Limb (tissue), 2 donors: ENCODE measurements at regions not wholly inside any gene's neighbourhood (a gene's known extent, or its start where the extent isn't known, plus 50 kb on each side); places are given as distances from the start of the nearest gene placed in this dataset.

ENCODE experiments used
- DNase-seq, 2 donors: peaks; one replicate each; pipeline ENCODE4 v3.0.0-alpha.2; 2016; ENCODE audit errors: extremely low spot score in 2 of 2

DNA sequence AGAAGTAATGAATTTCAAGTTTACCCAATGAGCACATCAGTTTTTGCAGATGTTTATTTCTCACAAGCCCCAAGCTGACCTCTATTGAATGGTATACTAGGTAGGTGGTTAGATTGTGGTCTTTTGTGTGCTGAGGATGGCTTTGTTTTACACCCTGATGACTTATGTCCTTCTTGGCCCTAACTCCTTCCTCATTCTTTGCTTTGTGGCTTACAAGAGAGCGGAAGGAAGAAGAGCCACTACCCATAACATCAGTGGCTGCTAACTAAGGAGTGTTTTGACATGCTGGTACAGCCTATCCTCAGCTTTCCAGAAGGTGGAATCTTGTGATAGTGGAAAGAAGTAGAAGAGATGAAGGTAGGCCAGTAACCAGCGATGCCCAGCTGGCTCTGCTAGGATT is 85.7 kb upstream of the NTRK2 start:
- no peak for DNase-seq

GRCh38 chr9:84586662-84587061 is 82.9 kb upstream of the NTRK2 start:
- DNase-seq, result no peak

DNA sequence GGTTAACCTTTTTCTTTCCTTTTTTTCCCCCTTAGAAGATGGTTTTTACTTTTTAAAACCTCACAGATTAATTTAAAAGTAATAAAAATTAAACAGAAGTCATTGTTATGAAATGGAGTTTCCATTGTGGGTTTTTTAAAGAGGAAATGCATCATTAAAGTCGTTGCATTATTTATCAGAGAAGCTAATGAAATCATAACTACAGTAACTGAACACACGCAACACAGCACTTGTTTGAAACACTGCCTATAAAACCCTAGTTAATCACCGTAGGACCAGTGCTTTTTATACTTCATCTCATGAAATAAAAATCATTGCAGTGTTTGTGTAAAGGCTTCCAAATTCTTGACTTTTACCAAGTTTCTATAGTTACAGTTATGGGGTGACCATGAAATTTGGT is 82.4 kb upstream of the NTRK2 start:
- DNase-seq, result no peak

- no peak for DNase-seq
Measured at GRCh38 chr9:84589542-84589941, 80.0 kb upstream of the NTRK2 start.

DNA sequence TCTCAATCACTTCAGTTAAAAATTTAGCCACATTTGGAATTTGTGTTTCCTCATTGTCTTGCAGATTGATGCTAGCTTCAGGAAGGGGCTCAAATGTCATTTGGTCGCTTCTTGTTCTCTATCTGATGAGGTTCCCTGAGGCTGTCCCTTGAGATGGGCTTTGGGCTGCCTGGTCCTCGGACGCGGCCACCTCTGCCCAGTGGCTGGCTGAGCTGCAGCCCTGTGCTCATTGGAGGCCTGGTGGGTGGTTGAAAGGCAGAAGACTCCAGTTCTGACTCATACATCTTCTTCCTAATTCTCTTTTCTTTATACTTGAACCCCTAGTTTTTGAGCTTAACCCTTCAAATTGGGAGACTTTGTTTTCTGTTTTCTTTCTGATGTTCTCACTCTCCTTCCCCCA is 78.8 kb upstream of the NTRK2 start:
- DNase-seq, result no peak

GRCh38 chr9:84592918-84593317 is 76.6 kb upstream of the NTRK2 start:
- no peak for DNase-seq

DNA sequence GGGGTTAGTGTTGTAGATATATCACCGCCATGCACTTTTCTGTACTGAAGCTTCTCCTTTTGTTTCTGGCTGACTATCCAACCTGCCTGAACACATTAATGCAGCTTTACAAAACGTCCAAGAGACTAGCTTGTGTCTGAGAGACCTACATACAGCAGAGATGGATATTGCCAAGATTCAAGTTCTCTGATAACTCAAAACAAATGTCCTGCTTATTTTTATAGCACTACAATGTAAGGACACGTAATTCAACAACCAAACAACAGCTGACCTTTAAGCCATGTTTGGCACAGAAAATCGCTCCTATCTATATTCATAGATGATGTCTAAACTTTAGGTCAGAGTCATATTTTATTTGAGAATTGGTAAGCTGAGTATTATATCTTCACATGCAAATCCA is 76.2 kb upstream of the NTRK2 start:
- no peak for DNase-seq

GRCh38 chr9:84597131-84597530 is 72.4 kb upstream of the NTRK2 start:
- no peak for DNase-seq

DNA sequence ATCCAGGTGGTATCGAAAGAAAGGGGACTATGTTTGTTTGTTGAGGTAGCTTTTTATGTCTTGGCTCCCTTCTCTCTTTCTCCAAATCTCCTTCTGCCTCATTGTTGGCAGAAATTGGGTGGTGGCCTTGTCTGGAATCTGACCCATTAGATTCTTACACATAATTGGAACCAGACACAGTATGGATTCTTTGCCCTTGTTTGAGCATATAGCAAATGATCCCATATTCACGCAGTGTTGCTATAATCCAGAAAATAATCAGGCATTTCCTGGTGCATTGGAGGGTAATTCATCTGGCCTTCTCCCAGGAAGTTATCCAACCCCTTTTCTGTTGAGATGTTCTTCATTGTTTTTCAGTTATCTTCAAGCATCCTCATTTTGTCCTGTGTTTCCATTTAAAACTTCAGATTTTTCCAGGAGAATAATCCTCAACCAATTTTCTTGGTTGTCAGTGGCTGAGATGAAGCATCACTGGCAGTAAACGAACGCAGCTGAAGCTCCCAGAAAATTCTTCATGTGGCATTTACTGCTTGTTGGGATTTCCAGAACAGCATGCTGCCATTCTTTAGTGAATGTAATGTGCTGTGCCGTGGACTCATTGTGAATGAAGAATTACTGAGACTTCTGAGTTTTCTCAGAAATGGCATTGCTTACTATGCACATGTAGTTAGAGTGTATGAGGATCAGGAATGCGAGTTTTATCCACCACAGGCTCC is 70.5 kb upstream of the NTRK2 start:
- no peak for DNase-seq

DNA sequence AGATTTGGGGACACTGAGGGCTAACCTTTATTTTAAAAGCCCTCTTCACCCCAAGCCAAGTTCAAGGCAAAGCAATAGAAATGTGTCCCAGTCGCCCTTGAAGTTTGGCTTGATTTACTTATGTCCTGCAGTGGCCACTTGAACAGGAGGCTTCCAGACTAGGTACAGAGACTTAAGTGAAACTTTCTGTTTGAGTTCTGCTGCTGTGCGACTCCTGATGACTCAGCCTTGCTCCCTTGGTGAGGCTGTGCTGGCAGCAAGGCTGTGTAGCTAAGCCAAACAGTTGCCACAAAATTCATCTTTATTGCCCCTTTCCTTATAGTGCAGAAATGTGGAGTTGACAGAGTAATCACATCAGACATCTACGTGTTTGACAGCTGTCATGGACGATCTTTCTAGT is 68.8 kb upstream of the NTRK2 start:
- no peak for DNase-seq

- DNase-seq, result no peak
Measured at GRCh38 chr9:84604223-84604622, 65.3 kb upstream of the NTRK2 start.

DNA sequence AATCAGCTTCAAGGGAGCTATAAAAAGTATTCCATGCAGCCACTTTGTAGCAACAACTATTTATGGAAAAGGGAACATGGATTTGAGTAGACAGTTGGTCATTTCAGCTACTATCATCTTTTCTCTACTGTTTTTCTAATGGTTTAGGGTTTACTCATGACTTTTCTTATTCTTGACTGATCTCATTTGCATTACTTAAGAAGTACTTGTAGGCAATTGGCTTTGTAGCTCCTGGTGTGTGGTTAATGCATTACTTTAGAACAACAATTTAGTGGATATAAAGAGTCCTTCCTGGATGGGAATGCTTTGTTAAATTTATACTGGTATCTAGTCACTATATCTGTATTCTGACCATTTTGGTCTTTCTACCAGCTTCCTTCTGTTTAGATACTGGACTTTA is 59.8 kb upstream of the NTRK2 start:
- DNase-seq, result no peak

DNA sequence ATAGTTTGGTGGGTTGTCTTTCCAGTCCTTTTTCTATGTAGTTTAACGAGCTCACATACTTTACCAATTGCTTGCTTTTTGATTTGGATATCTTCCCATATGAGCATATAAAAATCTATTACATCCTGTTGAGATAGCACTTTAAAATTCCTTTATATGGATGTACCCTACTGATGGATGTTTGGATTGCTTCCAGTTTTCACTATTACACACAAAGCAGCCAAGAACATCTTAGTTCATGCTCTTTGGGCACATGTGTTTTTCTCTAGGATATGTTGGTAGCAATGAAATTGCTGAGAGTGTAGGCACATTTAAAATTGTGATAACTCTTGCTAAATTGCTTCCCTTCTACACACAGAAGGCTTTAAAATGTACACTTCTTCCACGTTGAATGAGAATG is 56.1 kb upstream of the NTRK2 start:
- no peak for DNase-seq

GRCh38 chr9:84615544-84615943 is 54.0 kb upstream of the NTRK2 start:
- DNase-seq, result no peak

GRCh38 chr9:84617411-84618029 is 52.0 kb upstream of the NTRK2 start:
- DNase-seq, result no peak
